K562 (cell line): ENCODE measurements at regions not wholly inside any gene's neighbourhood (a gene's known extent, or its start where the extent isn't known, plus 50 kb on each side); places are given as distances from the start of the nearest gene placed in this dataset.

Experiments
- AFF1 ChIP-seq, 2 experiments: fragments of 450-650 bp; IDR thresholded peaks; 2 replicates each; pipeline ENCODE4 v1.6.1; 2018; ENCODE audit warnings: mild to moderate bottlenecking in 2 of 2, low read depth in 1 of 2; ENCODE audit not compliant: partially characterized antibody in 2 of 2
- CEBPZ ChIP-seq: fragments of 150-350 bp; IDR thresholded peaks from 2 replicates; pipeline ENCODE4 v1.6.1; 2014; ENCODE audit warnings: low read depth, mild to moderate bottlenecking, low read length, borderline replicate concordance
- DIDO1 ChIP-seq: fragments of 450-650 bp; IDR thresholded peaks from 2 replicates; pipeline ENCODE4 v1.6.1; 2016; ENCODE audit warnings: low read depth, missing biosample characterization, missing genetic modification characterization
- ELF4 ChIP-seq: fragments of 450-650 bp; formaldehyde crosslinking; IDR thresholded peaks from 2 replicates; pipeline ENCODE4 v1.4.0; 2022; ENCODE audit warnings: missing genetic modification characterization
- IRF1 ChIP-seq: sonication (generic); formaldehyde crosslinking; IDR thresholded peaks from 2 replicates; pipeline ENCODE4 v1.8.0; 2022; ENCODE audit warnings: missing genetic modification reagents, mild to moderate bottlenecking, borderline replicate concordance
- KAT7 ChIP-seq: sonication (generic); formaldehyde crosslinking; IDR thresholded peaks from 2 replicates; pipeline ENCODE4 v1.8.0; 2022; ENCODE audit warnings: missing genetic modification reagents, mild to moderate bottlenecking, borderline replicate concordance
- MNT ChIP-seq, 2 experiments: fragments of 450-650 bp; conservative IDR thresholded peaks; 2 replicates each; pipeline ENCODE4 v1.6.1; 2017; ENCODE audit warnings: mild to moderate bottlenecking in 2 of 2, moderate library complexity in 2 of 2
- MYBL2 ChIP-seq, 2 experiments: fragments of 450-650 bp in 1 of 2; sonication (generic) in 1 of 2; formaldehyde crosslinking in 1 of 2; IDR thresholded peaks; 2 replicates each; pipeline versions ENCODE4 v1.6.1 to v1.8.1; 2017 to 2022; ENCODE audit warnings: borderline replicate concordance in 1 of 2, inconsistent platforms in 1 of 2, low read depth in 1 of 2, mild to moderate bottlenecking in 1 of 2, missing genetic modification reagents in 1 of 2, moderate library complexity in 1 of 2
- NUFIP1 ChIP-seq: fragments of 450-650 bp; IDR thresholded peaks from 2 replicates; pipeline ENCODE4 v1.6.1; 2018; ENCODE audit not compliant: partially characterized antibody
- PCBP2 ChIP-seq: fragments of 200-400 bp; formaldehyde crosslinking; IDR thresholded peaks from 2 replicates; pipeline ENCODE4 v1.6.1; 2018; ENCODE audit warnings: low read length, low read depth, mild to moderate bottlenecking, moderate library complexity; ENCODE audit not compliant: poor library complexity, severe bottlenecking
- RBM25 ChIP-seq: fragments of 200-400 bp; formaldehyde crosslinking; IDR thresholded peaks from 2 replicates; pipeline ENCODE4 v1.6.1; 2018; ENCODE audit warnings: low read length, low read depth, moderate library complexity; ENCODE audit not compliant: severe bottlenecking
- RBM39 ChIP-seq: fragments of 200-400 bp; formaldehyde crosslinking; optimal IDR thresholded peaks from 2 replicates; pipeline ENCODE3; 2018; ENCODE audit warnings: low read depth, low read length
- TEAD2 ChIP-seq: fragments of 450-650 bp; IDR thresholded peaks from 2 replicates; pipeline ENCODE4 v1.6.1; 2016; ENCODE audit warnings: missing genetic modification characterization, control low read depth, missing compliant biosample characterization
- ZC3H11A ChIP-seq: IDR thresholded peaks from 2 replicates; pipeline ENCODE4 v1.6.1; 2012; ENCODE audit warnings: low read depth, low read length, improper control_type of control experiment
- ZNF133 ChIP-seq: fragments of 250-450 bp; sonication (Bioruptor Pico); IDR thresholded peaks from 2 replicates; pipeline ENCODE4 v1.4.0; 2020; ENCODE audit warnings: mild to moderate bottlenecking
- ZNF431 ChIP-seq: sonication (generic); formaldehyde crosslinking; IDR thresholded peaks from 2 replicates; pipeline ENCODE4 v1.8.0; 2022; ENCODE audit warnings: mild to moderate bottlenecking, missing genetic modification reagents
- ZNF764 ChIP-seq: fragments of 250-450 bp; sonication (Bioruptor Pico); IDR thresholded peaks from 2 replicates; pipeline ENCODE4 v1.4.0; 2020; ENCODE audit warnings: low read depth, mild to moderate bottlenecking, moderate library complexity

GRCh38 chr1:8197493-8198282, 120.2 kb upstream of the SLC45A1 start (continued):
- TF ChIP-seq CEBPZ, result no peak
- peak; percentile 40 for TF ChIP-seq RBM25
- peak; percentile 82 to 89 for TF ChIP-seq MNT (conservative IDR thresholded peaks at IDR 0.05)
- TF ChIP-seq MYBL2 (IDR thresholded peaks at IDR 0.05; ENCODE audit: low read depth), result no peak
- TF ChIP-seq MYBL2 (CRISPR knock-in tag; IDR thresholded peaks at IDR 0.05; ENCODE audit: borderline replicate concordance), result no peak
- TF ChIP-seq AFF1 (IDR thresholded peaks at IDR 0.05; ENCODE audit: low read depth in 1 of 2, partially characterized antibody in 2 of 2), result peak; percentile 52 to 94
- TF ChIP-seq DIDO1 (tag), result peak; percentile 61
- TF ChIP-seq ZNF133 (CRISPR knock-in tag), result no peak
- no peak for TF ChIP-seq PCBP2
- TF ChIP-seq KAT7 (CRISPR knock-in tag), result no peak
- peak; percentile 70 for TF ChIP-seq ELF4 (CRISPR knock-in tag)
- TF ChIP-seq ZC3H11A, result no peak
- no peak for TF ChIP-seq TEAD2
- no peak for TF ChIP-seq RBM39
- no peak for TF ChIP-seq NUFIP1
- TF ChIP-seq IRF1 (CRISPR knock-in tag), result no peak
- TF ChIP-seq ZNF764 (CRISPR knock-in tag), result no peak
- no peak for TF ChIP-seq ZNF431 (CRISPR knock-in tag)
